IMR-90 (cell line): ENCODE measurements at regions not wholly inside any gene's neighbourhood (a gene's known extent, or its start where the extent isn't known, plus 50 kb on each side); places are given as distances from the start of the nearest gene placed in this dataset.

Experiments
- BHLHE40 ChIP-seq: fragments of 150-350 bp; IDR thresholded peaks from 2 replicates; pipeline ENCODE4 v1.6.1; 2016; ENCODE audit warnings: mild to moderate bottlenecking, low read depth, low read length
- MAFK ChIP-seq: IDR thresholded peaks from 2 replicates; pipeline ENCODE4 v1.6.1; 2012; ENCODE audit warnings: low read depth, low read length, improper control_type of control experiment
- MAZ ChIP-seq: IDR thresholded peaks from 2 replicates; pipeline ENCODE4 v1.6.1; 2012; ENCODE audit warnings: low read depth, mild to moderate bottlenecking, low read length, improper control_type of control experiment, moderate library complexity, borderline replicate concordance
- MXI1 ChIP-seq: IDR thresholded peaks from 2 replicates; pipeline ENCODE4 v1.6.1; 2012; ENCODE audit warnings: low read depth, mild to moderate bottlenecking, low read length, moderate library complexity, borderline replicate concordance
- POLR2A ChIP-seq: IDR thresholded peaks from 2 replicates; pipeline ENCODE4 v1.6.1; 2012; ENCODE audit warnings: mild to moderate bottlenecking, low read depth, low read length
- RAD21 ChIP-seq: IDR thresholded peaks from 2 replicates; pipeline ENCODE4 v1.6.1; 2012; ENCODE audit warnings: low read length, improper control_type of control experiment
- RCOR1 ChIP-seq: IDR thresholded peaks from 2 replicates; pipeline ENCODE4 v1.6.1; 2012; ENCODE audit warnings: mild to moderate bottlenecking, low read length, improper control_type of control experiment; ENCODE audit not compliant: insufficient replicate concordance
- TF ChIP-seq, protein P1 (sequence below): conservative IDR thresholded peaks from 2 replicates; pipeline ENCODE4 v1.5.1; 2012; ENCODE audit warnings: mild to moderate bottlenecking, low read depth, low read length, improper control_type of control experiment
- TF ChIP-seq, protein P2 (sequence below): fragments of 150-350 bp; IDR thresholded peaks from 2 replicates; pipeline ENCODE4 v1.6.1; 2017; ENCODE audit warnings: mild to moderate bottlenecking, antibody characterized with exemption, low read length, low read depth

DNA sequence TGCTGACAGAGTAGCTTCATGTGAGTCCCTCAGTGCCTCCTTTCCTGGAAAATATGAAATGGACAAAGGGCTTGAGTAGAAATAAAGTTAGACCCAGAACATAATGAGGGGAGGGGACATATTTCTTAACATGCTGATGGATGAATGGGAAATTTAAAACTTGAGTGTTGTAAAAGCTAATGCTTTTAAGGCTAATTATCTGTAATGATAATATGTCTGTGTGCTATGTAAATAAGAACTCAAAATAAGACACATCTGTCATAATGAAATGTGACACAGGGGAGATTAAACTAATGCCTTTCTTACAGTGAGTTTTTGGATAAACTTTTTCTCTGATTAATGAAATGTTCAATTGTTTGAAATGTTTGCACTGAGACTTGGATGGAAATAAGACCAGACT lies 65.8 kb upstream of the RFXAP start:
- TF ChIP-seq RCOR1 (no peak), MXI1 (no peak), RAD21 (no peak), POLR2A (no peak), MAFK (no peak), MAZ (no peak), BHLHE40 (no peak)
- TF ChIP-seq, protein P1, sequence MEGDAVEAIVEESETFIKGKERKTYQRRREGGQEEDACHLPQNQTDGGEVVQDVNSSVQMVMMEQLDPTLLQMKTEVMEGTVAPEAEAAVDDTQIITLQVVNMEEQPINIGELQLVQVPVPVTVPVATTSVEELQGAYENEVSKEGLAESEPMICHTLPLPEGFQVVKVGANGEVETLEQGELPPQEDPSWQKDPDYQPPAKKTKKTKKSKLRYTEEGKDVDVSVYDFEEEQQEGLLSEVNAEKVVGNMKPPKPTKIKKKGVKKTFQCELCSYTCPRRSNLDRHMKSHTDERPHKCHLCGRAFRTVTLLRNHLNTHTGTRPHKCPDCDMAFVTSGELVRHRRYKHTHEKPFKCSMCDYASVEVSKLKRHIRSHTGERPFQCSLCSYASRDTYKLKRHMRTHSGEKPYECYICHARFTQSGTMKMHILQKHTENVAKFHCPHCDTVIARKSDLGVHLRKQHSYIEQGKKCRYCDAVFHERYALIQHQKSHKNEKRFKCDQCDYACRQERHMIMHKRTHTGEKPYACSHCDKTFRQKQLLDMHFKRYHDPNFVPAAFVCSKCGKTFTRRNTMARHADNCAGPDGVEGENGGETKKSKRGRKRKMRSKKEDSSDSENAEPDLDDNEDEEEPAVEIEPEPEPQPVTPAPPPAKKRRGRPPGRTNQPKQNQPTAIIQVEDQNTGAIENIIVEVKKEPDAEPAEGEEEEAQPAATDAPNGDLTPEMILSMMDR, result no peak
- TF ChIP-seq, protein P2, sequence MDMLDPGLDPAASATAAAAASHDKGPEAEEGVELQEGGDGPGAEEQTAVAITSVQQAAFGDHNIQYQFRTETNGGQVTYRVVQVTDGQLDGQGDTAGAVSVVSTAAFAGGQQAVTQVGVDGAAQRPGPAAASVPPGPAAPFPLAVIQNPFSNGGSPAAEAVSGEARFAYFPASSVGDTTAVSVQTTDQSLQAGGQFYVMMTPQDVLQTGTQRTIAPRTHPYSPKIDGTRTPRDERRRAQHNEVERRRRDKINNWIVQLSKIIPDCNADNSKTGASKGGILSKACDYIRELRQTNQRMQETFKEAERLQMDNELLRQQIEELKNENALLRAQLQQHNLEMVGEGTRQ, result no peak
